WTC11 (cell line): ENCODE measurements at regions not wholly inside any gene's neighbourhood (a gene's known extent, or its start where the extent isn't known, plus 50 kb on each side); places are given as distances from the start of the nearest gene placed in this dataset.
"Not testable (repeated sequence)": the region's sequence is repeated elsewhere in the genome, so short reads cannot be mapped to it uniquely, and the experiment has no call there.

Experiments
- ATAC-seq: fragments of 200-7000 bp; cut with Tn5 transposase; 2 replicates; pipeline ENCODE4 v1.10.0; 2021; ENCODE audit warnings: mild to moderate bottlenecking, moderate library complexity
- CTCF ChIA-PET: fragments of 300-600 bp; sonication (Branson Sonifier 250); formaldehyde crosslinking; loops from one replicate; lab custom pipeline; 2021; ENCODE audit warnings: antibody characterized with exemption; lab: Charles Lee
- POLR2A ChIA-PET: fragments of 350-600 bp; sonication (Branson Sonifier 250); formaldehyde crosslinking; loops from one replicate; lab custom pipeline; 2021; ENCODE audit warnings: antibody characterized with exemption; lab: Charles Lee
- DNase-seq: peaks from one replicate; pipeline ENCODE4 v3.0.0; 2021; ENCODE audit warnings: low spot score
- H3K27ac Mint-ChIP-seq: 2 replicates; pipeline ENCODE4 v1.8.0; 2021; ENCODE audit warnings: mixed read lengths
- H3K27me3 Mint-ChIP-seq: 2 replicates; pipeline ENCODE4 v1.8.0; 2021; ENCODE audit warnings: low read depth, mild to moderate bottlenecking, moderate library complexity, mixed read lengths
- H3K36me3 Mint-ChIP-seq: 2 replicates; pipeline ENCODE4 v1.8.0; 2021; ENCODE audit warnings: mixed read lengths
- H3K4me1 Mint-ChIP-seq: 2 replicates; pipeline ENCODE4 v1.8.0; 2022; ENCODE audit warnings: mixed read lengths
- H3K4me3 Mint-ChIP-seq: 2 replicates; pipeline ENCODE4 v1.8.0; 2021; ENCODE audit warnings: mild to moderate bottlenecking, moderate library complexity, mixed read lengths
- H3K9me3 Mint-ChIP-seq: 2 replicates; pipeline ENCODE4 v1.8.0; 2021; ENCODE audit warnings: mixed read lengths
- FOXJ3 ChIP-seq: sonication (generic); formaldehyde crosslinking; IDR thresholded peaks from 2 replicates; pipeline ENCODE4 v1.9.0; 2021; ENCODE audit warnings: missing genetic modification reagents, mild to moderate bottlenecking, borderline replicate concordance
- FOXP1 ChIP-seq: sonication (generic); formaldehyde crosslinking; IDR thresholded peaks from 2 replicates; pipeline ENCODE4 v1.8.0; 2022; ENCODE audit warnings: missing genetic modification reagents, mild to moderate bottlenecking, moderate library complexity, borderline replicate concordance
- KAT7 ChIP-seq: sonication (generic); formaldehyde crosslinking; IDR thresholded peaks from 2 replicates; pipeline ENCODE4 v1.8.1; 2023; ENCODE audit warnings: missing genetic modification reagents, mild to moderate bottlenecking, borderline replicate concordance
- SOX15 ChIP-seq: fragments of 250-450 bp; sonication (Bioruptor Pico); IDR thresholded peaks from 2 replicates; pipeline ENCODE4 v1.9.0; 2021; ENCODE audit warnings: mild to moderate bottlenecking
- ZNF138 ChIP-seq: sonication (generic); formaldehyde crosslinking; conservative IDR thresholded peaks from 2 replicates; pipeline ENCODE4 v1.8.1; 2022; ENCODE audit warnings: mild to moderate bottlenecking, moderate library complexity, missing genetic modification reagents
- ZNF219 ChIP-seq: sonication (generic); formaldehyde crosslinking; IDR thresholded peaks from 2 replicates; pipeline ENCODE4 v1.8.0; 2023; ENCODE audit warnings: missing genetic modification reagents, mild to moderate bottlenecking, borderline replicate concordance
- ZNF317 ChIP-seq: sonication (generic); formaldehyde crosslinking; IDR thresholded peaks from 2 replicates; pipeline ENCODE4 v1.8.1; 2023; ENCODE audit warnings: low read depth, mild to moderate bottlenecking, moderate library complexity, missing genetic modification reagents, borderline replicate concordance
- ZNF396 ChIP-seq: fragments of 250-450 bp; sonication (Bioruptor Pico); IDR thresholded peaks from 2 replicates; pipeline ENCODE4 v1.8.0; 2021; ENCODE audit warnings: mild to moderate bottlenecking, moderate library complexity, borderline replicate concordance
- ZNF416 ChIP-seq: fragments of 250-450 bp; sonication (Bioruptor Pico); IDR thresholded peaks from 2 replicates; pipeline ENCODE4 v1.9.0; 2021; ENCODE audit warnings: mild to moderate bottlenecking, inconsistent platforms
- TF ChIP-seq, protein P1 (sequence below): sonication (generic); formaldehyde crosslinking; IDR thresholded peaks from 2 replicates; pipeline ENCODE4 v1.8.0; 2022; ENCODE audit warnings: mild to moderate bottlenecking, missing genetic modification reagents
- TF ChIP-seq, protein P2 (sequence below): fragments of 200-600 bp; IDR thresholded peaks from 2 replicates; pipeline ENCODE4 v1.8.0; 2022; ENCODE audit warnings: antibody characterized with exemption
- TF ChIP-seq, protein P3 (sequence below): fragments of 250-450 bp; sonication (Bioruptor Pico); IDR thresholded peaks from 2 replicates; pipeline ENCODE4 v1.9.0; 2021; ENCODE audit warnings: mild to moderate bottlenecking, borderline replicate concordance
- TF ChIP-seq, protein P4 (sequence below): sonication (generic); formaldehyde crosslinking; IDR thresholded peaks from 2 replicates; pipeline ENCODE4 v1.8.1; 2023; ENCODE audit warnings: mild to moderate bottlenecking, moderate library complexity, missing genetic modification reagents
- TF ChIP-seq, protein P5 (sequence below): sonication (generic); formaldehyde crosslinking; IDR thresholded peaks from 2 replicates; pipeline ENCODE4 v1.8.1; 2022; ENCODE audit warnings: missing genetic modification reagents, borderline replicate concordance
- TF ChIP-seq, protein P6 (sequence below): fragments of 250-450 bp; sonication (Bioruptor Pico); conservative IDR thresholded peaks from 2 replicates; pipeline ENCODE4 v1.9.0; 2021; ENCODE audit warnings: mild to moderate bottlenecking

DNA sequence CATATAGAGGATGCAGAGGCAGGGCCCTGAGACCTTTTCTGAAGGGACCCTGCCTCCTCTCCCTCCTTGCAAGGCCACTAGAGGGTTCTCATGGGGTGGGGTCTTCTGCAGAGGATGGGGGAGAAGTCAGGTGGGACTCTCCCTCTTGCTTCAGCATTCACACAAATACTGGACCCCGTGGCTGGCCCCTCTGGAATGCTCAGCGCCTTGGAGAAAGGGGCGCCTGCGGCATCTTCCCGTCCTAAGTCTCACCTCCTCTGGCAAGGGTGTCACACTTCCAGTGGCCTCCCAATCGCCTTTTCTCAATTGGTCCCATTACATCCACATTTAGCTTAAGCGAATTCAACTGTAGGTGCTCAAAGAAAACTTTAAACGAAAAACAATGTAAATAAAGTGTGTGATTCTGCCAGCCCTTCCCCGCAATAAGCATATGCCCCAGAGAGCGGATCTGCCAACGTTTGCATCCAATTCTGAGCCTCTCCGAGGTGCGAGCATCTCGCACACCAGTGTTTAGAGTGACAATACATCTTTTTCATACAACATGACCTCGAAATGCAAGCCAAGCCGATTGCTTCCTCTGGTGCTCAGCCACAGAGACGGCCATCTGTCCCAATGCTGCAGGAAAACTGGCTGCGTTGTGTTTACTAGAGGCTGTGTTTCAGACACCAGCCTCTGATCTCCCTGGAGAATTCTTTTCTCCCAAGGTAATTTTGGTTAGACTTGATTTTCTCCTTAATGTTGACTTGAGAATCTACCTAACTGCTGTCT lies 69.1 kb upstream of the WASF3 start:
- DNase-seq (no peak), ATAC-seq (no peak)
- TF ChIP-seq ZNF396 (CRISPR knock-in tag) (no peak), KAT7 (CRISPR knock-in tag) (no peak), ZNF416 (CRISPR knock-in tag) (no peak), SOX15 (CRISPR knock-in tag) (no peak)
- TF ChIP-seq, protein P1, sequence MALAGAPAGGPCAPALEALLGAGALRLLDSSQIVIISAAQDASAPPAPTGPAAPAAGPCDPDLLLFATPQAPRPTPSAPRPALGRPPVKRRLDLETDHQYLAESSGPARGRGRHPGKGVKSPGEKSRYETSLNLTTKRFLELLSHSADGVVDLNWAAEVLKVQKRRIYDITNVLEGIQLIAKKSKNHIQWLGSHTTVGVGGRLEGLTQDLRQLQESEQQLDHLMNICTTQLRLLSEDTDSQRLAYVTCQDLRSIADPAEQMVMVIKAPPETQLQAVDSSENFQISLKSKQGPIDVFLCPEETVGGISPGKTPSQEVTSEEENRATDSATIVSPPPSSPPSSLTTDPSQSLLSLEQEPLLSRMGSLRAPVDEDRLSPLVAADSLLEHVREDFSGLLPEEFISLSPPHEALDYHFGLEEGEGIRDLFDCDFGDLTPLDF: no peak
- TF ChIP-seq, protein P2, sequence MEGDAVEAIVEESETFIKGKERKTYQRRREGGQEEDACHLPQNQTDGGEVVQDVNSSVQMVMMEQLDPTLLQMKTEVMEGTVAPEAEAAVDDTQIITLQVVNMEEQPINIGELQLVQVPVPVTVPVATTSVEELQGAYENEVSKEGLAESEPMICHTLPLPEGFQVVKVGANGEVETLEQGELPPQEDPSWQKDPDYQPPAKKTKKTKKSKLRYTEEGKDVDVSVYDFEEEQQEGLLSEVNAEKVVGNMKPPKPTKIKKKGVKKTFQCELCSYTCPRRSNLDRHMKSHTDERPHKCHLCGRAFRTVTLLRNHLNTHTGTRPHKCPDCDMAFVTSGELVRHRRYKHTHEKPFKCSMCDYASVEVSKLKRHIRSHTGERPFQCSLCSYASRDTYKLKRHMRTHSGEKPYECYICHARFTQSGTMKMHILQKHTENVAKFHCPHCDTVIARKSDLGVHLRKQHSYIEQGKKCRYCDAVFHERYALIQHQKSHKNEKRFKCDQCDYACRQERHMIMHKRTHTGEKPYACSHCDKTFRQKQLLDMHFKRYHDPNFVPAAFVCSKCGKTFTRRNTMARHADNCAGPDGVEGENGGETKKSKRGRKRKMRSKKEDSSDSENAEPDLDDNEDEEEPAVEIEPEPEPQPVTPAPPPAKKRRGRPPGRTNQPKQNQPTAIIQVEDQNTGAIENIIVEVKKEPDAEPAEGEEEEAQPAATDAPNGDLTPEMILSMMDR: no peak
- TF ChIP-seq, protein P3, sequence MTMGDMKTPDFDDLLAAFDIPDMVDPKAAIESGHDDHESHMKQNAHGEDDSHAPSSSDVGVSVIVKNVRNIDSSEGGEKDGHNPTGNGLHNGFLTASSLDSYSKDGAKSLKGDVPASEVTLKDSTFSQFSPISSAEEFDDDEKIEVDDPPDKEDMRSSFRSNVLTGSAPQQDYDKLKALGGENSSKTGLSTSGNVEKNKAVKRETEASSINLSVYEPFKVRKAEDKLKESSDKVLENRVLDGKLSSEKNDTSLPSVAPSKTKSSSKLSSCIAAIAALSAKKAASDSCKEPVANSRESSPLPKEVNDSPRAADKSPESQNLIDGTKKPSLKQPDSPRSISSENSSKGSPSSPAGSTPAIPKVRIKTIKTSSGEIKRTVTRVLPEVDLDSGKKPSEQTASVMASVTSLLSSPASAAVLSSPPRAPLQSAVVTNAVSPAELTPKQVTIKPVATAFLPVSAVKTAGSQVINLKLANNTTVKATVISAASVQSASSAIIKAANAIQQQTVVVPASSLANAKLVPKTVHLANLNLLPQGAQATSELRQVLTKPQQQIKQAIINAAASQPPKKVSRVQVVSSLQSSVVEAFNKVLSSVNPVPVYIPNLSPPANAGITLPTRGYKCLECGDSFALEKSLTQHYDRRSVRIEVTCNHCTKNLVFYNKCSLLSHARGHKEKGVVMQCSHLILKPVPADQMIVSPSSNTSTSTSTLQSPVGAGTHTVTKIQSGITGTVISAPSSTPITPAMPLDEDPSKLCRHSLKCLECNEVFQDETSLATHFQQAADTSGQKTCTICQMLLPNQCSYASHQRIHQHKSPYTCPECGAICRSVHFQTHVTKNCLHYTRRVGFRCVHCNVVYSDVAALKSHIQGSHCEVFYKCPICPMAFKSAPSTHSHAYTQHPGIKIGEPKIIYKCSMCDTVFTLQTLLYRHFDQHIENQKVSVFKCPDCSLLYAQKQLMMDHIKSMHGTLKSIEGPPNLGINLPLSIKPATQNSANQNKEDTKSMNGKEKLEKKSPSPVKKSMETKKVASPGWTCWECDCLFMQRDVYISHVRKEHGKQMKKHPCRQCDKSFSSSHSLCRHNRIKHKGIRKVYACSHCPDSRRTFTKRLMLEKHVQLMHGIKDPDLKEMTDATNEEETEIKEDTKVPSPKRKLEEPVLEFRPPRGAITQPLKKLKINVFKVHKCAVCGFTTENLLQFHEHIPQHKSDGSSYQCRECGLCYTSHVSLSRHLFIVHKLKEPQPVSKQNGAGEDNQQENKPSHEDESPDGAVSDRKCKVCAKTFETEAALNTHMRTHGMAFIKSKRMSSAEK (CRISPR knock-in tag): no peak
- TF ChIP-seq, protein P4, sequence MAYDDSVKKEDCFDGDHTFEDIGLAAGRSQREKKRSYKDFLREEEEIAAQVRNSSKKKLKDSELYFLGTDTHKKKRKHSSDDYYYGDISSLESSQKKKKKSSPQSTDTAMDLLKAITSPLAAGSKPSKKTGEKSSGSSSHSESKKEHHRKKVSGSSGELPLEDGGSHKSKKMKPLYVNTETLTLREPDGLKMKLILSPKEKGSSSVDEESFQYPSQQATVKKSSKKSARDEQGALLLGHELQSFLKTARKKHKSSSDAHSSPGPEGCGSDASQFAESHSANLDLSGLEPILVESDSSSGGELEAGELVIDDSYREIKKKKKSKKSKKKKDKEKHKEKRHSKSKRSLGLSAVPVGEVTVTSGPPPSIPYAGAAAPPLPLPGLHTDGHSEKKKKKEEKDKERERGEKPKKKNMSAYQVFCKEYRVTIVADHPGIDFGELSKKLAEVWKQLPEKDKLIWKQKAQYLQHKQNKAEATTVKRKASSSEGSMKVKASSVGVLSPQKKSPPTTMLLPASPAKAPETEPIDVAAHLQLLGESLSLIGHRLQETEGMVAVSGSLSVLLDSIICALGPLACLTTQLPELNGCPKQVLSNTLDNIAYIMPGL (CRISPR knock-in tag): no peak
- H3K27ac Mint-ChIP-seq: no peak overlapping the region
- H3K27me3 Mint-ChIP-seq: no peaks in the 10 kb centered on the region
- peaks cover 8% of the 10 kb centered on the region for H3K4me1 Mint-ChIP-seq
- H3K9me3 Mint-ChIP-seq: no peaks in the 10 kb centered on the region
- no peaks in the 10 kb centered on the region for H3K36me3 Mint-ChIP-seq
- ChIA-PET CTCF (interaction anchor here (0.8 kb wide), 1 partner anchor 210 kb away, joined by 3 read pairs; no protein-coding TSS in a partner anchor), POLR2A (no interaction called here)
- no peak overlapping the region for H3K4me3 Mint-ChIP-seq

DNA sequence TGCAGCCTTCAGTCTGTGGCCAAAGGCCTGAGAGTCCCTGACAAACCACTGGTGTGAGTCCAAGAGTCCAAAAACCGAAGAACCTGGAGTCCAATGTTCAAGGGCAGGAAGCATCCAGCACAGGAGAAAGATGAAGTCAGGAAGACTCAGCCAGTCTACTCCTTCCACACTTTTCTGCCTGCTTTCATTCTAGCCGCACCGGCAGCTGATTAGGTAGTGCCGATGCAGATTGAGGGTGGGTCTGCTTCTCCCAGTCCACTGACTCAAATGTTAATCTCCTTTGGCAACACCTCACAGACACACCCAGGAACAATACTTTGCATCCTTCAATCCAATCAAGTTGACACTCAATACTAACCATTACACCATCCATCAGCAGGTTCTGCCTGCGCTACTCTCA lies 65.2 kb upstream of the WASF3 start:
- DNase-seq, POLR2A ChIA-PET, H3K9me3 Mint-ChIP-seq, H3K36me3 Mint-ChIP-seq, H3K4me3 Mint-ChIP-seq, H3K27me3 Mint-ChIP-seq, ATAC-seq, H3K27ac Mint-ChIP-seq: not testable (repeated sequence)
- H3K4me1 Mint-ChIP-seq: peaks cover 22% of the 10 kb centered on the region
- CTCF ChIA-PET: interaction anchor here (1.2 kb wide), 1 partner anchor 307 kb away, joined by 3 read pairs; no protein-coding TSS in a partner anchor

DNA sequence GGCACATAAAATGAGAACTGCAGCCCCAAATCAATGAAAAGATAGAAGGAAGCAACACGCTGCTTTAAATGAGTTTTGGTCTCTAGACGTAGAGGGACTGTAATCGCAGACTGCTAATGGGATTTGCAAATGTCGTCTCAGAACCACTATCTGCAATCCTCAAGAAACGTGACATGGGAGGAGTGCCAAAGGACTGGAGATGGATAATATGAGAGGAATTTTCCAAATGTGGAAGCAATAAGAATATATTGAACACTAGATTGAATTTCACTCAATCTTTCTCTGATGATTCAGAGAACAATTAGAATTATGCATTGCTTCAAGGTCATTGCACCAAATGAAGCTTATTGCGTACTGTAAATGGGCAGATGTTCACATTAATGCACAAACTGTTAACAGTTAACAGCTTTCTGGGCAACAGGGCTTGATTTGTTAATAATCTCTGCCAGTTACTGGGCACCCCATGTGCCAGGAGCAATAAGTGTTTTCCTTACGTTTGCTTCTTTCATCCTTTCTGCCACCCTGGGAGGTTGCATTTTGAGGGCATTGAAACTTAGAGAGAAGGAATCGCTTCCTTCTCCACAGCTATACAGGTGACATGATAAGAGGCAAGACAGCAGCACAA lies 62.8 kb upstream of the WASF3 start:
- ATAC-seq: no peak
- H3K27me3 Mint-ChIP-seq: no peaks in the 10 kb centered on the region; the same call in 1 of the 2 replicates
- no peaks in the 10 kb centered on the region for H3K9me3 Mint-ChIP-seq
- no peak for DNase-seq
- peaks cover 19% of the 10 kb centered on the region for H3K4me1 Mint-ChIP-seq
- H3K27ac Mint-ChIP-seq: no peak overlapping the region
- ChIA-PET CTCF (interaction anchor here (2.4 to 4.0 kb wide), 5 partner anchors 8 to 309 kb away, joined by 11 to 51 read pairs (median 32); no protein-coding TSS in a partner anchor), POLR2A (no interaction called here)
- H3K4me3 Mint-ChIP-seq: no peak overlapping the region
- no peaks in the 10 kb centered on the region for H3K36me3 Mint-ChIP-seq
- TF ChIP-seq FOXJ3 (no peak), ZNF138 (CRISPR knock-in tag) (no peak), ZNF219 (CRISPR knock-in tag) (no peak), ZNF317 (no peak), FOXP1 (CRISPR knock-in tag) (no peak)
- TF ChIP-seq, protein P5, sequence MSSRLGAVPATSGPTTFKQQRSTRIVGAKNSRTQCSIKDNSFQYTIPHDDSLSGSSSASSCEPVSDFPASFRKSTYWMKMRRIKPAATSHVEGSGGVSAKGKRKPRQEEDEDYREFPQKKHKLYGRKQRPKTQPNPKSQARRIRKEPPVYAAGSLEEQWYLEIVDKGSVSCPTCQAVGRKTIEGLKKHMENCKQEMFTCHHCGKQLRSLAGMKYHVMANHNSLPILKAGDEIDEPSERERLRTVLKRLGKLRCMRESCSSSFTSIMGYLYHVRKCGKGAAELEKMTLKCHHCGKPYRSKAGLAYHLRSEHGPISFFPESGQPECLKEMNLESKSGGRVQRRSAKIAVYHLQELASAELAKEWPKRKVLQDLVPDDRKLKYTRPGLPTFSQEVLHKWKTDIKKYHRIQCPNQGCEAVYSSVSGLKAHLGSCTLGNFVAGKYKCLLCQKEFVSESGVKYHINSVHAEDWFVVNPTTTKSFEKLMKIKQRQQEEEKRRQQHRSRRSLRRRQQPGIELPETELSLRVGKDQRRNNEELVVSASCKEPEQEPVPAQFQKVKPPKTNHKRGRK (CRISPR knock-in tag): no peak
- TF ChIP-seq, protein P6, sequence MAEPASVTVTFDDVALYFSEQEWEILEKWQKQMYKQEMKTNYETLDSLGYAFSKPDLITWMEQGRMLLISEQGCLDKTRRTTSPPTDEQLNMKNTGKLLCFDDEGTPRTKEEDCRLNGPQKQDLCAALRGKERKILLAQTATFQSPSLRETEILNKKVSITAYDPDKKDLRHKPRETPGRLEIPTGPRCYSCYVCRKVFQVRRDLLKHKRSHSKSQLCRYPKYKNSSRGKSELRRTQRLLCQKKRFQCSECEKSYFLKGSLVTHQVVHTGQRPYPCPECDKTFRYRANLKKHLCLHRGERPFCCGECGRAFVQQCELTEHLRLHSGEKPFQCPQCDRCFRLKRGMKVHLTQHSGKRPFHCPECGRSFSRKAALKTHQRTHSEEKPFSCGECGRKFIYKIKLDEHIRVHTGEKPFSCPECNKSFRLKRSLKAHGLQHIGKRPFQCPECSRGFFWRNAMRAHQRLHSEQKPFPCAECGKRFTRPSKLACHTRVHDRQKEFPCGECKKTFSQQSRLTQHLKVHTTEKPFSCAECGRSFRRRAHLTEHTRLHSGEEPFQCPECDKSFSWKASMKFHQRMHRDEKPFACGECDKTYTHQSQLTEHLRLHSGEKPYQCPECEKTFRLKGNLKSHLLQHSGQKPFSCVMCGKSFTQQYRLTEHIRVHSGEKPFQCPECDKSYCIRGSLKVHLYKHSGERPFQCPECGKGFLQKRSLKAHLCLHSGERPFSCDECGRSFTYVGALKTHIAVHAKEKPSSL (CRISPR knock-in tag): no peak
